CD4-positive, alpha-beta T cell treated with Interleukin-1 beta for 1 hour (primary cell): ENCODE measurements at regions not wholly inside any gene's neighbourhood (a gene's known extent, or its start where the extent isn't known, plus 50 kb on each side); places are given as distances from the start of the nearest gene placed in this dataset.

ENCODE experiments used
- DNase-seq, 2 donors: peaks; one replicate each; pipeline ENCODE4 v3.0.0-alpha.2; 2020 to 2022

DNA sequence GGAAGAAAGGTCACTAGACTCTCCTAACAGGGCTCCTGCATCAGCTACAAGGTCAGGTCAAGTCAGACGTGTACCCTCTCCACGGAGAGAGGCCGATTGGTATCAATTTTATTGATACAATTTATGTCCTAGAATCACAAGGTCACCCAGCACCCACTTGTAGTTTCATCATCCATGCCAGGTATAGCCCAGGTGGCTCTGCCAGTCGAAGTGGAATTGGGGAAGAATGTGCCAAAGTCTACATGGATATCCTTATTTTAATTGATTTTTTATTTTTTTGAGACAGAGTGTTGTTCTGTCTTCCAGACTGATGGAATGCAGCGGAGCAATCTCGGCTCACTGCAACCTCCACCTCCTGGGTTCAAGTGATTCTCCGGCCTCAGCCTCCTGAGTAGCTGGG, 334.1 kb downstream of the SHANK2 start:
- DNase-seq, result no peak

DNA sequence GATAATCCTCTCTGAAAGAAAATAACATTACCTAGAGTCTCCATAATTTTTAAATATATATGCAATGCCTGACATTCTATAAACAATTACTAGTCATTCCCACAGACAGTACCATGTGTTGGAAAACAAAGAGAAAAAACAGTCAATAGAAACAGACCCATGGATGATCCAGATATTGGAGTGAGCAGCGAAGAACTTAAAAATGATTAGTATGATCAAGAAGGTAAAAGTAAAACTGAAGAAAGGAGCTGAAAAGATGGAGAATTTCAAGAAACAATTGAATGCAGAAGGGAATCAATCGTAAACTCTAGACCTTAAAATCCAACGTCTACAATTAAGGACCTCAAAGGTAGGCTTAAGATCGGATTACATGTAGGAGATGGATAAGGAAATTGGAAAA, 330.6 kb downstream of the SHANK2 start:
- no peak for DNase-seq

DNA sequence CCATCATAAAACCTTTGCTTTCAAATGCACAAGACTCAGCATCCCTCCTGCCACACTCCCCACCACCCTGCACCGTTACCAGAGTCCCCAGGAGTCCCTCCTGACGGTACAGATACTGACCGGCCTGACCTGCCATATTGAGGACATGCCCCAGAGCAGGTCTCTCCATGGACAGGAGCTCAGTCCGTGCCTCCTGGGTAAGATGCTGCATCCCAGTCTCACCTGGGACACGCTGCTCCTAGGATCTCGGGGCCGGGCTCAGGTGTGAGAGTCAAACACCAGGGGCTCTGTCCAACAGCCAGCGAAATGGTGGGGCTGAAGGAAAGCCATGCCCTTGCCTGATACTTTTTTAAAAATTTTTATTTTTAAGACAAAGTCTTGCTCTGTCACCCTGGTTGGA, 328.3 kb downstream of the SHANK2 start:
- no peak for DNase-seq

DNA sequence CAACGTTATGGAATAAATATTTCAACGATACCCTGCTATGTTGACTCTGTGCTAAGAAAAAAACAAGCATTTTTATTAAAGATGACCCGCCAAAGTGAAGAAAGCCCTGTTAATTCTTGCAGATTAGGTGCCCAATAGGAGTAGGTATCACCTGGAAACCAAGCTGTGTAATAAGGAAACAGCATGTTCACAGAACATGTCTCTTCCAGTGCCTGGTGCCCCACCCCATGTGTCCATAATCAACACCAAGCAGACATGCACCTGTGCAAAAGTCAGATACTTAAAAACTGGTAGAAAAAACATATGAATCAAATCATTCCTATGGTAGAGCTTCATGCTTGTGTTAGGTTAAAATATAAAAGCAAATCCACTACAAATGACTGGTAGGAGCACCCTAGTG, 327.1 kb downstream of the SHANK2 start:
- no peak for DNase-seq

DNA sequence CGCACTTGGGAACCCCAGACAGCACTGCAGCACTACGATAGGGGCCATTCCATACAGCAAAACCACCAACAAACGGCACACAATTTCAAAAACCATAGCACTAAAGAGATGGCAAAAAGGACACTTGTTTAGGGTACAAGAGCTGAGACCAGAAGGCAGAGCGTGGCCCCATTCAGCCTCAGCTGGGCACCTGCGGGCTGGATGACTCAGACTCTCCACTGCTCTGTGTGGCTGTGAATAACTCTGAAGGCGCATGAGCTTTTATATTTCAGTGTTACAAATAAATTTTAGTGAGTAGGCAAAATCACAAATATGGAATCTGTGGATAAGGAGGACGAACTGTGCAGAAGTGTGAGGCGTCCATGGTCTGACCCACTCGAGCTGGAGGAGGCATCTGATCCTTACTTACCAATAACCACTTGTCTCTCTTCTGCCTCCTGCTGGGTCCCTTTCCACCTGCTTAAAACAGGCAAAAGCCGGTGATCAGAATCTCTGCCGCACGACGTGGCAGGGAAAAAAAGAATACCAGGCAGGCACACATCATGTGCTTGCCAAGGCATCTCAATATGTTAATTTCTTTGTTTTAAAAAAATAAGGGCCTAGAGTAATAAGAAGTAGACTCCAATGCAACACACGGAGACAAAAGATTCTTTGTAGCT, 325.7 kb downstream of the SHANK2 start:
- no peak for DNase-seq

DNA sequence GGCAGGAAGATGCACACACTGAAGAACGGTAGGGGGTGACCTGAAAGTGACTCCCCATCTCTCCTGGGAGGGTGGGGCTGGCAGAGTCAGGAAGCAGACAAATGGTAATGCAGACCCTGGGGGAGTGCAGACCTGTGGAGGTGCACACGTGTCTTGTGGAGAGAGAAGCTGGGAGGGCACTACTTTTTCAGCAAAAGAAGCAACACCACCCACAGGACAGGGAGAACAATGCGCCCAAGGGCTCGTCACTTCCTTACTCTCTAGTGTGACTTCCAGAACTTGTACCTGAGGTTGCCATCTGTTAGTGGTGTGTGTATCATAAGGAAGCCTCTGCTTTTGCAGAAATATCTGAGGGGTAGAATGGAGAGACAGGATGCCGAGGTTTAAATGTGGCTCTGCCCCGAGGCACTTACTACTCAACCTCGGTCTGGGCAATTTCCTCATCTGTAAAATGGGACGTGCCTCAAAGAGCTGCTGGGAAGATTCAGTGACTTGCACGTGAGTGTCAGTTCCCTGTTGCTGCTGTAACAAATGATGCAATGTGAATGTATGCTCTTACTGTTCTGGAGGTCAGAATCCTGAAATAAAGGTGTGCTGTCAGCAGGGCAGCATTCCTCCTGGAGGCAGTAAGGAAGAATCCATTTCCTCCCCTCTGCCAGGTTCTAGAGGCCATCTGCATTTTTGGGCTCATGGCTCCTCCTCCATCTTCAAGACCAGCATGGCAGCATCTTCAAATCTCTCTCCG, 323.4 kb downstream of the SHANK2 start:
- no peak for DNase-seq

DNA sequence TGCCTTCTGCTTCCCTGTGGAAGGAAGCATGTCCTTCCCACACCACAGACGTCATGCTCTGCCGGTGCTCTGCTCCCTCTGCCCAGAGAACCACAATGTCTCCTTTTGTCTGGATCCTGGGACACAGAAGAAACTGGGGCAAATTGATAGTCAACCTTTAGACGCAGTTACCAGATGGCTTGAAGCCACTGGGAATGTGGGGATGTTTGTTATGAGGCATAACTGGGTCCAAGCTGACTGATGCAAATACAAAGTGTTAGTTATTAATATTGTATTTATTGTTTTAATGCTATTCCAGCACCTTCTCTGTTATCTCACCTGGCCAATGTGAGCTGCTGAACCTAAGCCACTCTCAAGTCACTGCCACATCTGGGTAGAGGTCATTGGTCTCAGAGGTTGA, 322.2 kb downstream of the SHANK2 start:
- no peak for DNase-seq

DNA sequence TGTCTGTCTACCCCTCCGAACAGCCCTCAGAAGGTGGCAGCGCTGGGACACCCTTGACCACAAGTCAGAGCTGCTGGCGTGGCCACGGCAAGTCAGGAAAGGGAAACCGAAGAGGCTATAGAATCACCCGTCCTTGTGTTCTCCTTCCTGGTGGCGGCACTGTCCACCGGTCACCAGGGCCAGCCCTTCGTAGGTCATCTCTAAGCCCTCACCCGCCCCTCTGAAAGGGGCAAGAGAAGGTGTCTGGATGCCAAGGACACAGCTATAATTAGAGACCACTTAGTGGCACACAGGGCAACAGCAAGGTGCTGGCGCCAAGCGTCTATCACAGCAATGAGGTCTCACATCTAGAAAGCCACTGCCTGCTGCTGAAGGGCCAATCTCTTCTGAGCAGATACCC, 320.9 kb downstream of the SHANK2 start:
- no peak for DNase-seq

DNA sequence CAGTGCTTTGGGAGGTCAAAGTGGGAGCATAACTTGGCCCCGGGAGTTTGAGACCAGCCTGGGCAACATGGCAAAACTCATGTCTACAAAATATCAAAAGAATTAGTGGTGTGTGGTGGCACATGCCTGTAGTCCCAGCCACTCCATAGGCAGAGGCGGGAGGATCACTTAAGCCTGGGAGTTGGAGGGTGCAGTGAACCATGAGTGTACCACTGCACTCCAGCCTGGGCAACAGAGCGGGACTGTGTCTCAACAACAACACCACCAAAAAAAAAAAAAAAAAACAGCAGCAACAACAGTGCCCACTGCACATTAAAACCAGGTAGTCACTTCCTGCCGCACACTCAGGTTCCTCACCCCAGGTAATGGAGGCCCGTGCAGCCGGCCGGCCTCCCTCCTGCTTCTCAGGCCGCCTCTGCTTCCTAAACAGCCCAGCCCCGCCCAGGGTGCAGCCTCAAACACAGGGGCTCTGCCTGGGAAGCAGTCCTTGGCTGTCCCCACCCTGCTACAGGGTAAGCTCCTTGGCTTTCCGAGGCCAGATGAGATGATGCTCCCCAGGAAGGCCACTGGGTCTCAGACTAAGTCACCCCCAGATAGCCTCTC, 318.3 kb downstream of the SHANK2 start:
- DNase-seq, result no peak

DNA sequence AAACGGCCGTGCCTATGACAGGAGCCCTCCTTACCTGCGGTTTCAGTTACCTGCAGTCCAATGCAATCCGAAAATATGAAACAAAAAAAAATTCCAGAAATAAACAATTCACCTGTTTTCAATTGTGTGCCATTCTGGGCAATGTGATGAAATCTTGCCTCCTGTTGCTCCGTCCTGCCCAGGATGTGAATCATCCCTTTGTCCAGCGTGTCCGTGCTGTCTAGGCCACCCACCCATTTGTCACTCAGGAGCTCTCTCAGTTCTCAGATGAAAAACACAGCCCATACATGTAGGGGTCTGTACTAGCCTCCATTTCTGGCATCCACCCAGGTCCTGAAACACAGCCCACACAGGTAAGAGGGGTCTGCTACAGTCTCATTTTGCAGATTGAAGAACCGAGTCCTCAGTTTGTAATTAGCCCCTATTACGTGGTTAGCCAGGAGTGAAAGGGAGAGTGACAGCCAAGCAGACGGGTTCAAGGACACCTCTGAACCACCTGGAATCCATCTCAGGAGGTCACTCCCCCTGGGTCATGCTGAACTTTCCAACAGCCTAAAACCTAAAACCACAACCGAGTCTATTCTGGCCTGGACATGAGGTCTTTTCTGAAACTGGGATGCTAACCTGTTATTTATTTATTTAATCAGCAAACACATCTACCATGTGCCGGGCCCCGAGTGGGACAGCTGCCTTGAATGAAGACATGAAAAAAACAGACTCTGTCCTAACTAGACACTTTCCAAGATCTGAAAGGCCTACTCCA, 317.2 kb downstream of the SHANK2 start:
- DNase-seq, result no peak

DNA sequence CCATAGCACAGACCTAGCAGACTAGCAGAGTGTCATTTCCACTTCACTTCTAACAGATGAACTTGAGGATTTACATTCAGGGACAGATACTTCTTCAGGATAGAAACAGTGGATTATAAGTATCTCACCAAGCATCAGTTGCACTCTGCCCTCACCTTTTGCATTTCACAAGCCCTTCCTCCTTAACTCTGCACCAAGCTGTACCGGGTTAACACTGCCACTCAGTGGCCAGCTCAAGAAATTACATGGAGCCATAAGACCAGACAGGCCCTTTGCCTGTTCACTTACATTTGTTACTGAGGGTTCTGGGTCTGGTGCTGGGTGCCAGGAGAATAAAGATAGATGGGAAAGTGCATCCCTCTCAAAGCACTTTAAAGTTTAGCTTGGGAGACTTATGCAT, 309.8 kb downstream of the SHANK2 start:
- DNase-seq, result no peak

DNA sequence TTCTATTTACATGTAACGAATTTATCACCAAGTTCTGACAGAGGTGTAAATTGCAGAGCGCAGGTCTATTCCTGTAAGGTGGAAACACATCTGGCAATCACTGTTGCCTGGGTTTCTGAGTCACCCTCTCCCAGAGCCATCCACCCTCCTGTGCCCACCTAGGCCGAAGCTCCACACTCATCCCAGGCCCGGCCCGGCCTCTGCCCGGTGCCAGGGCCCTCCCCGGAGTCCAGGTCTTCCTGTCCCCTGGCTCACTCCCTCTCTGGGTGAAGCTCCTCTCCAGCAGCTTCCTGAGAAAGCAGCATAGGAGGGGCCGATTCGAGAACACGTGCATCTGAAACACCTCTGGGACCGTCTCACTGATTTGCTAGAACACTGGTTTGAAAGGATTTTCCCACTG, 308.2 kb downstream of the SHANK2 start:
- DNase-seq, result no peak

DNA sequence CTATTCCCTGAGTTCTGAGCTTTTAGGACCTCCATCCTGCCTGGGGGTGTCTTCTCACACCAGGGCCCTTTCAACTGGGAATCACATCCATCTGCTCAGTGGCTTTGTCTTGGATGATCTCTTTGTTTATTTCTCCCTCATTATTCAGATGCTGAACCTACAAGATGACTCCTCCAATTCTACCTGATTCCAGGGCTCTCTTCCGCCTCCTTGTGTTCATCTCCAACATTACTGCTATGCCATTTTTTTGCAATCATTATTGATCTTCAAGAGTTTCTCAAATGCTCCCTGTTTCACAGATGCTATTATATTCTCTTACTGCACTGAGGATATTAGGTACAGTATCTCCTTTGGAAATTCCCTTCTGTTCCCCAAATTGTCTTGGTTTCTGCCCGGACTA, 307.7 kb downstream of the SHANK2 start:
- DNase-seq, result no peak

DNA sequence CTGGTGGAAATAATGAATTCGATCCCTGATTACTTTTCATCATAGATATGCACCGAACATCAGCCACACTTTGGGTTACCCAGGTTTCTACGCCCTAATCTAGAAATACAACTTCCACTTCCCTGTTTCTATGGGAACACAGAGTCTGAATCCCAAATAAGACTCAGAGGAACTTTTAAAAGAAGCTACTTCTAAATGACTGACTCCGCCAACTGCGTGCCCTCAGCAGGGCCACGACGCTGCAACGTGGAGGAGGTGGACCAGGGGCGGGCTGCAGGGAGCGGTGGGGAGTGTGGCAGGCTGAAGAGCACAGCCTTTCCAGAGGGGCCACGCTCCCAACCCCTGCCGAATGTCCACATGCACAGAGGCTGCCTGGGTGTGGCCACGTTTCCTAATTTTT, 304.0 kb downstream of the SHANK2 start:
- no peak for DNase-seq

DNA sequence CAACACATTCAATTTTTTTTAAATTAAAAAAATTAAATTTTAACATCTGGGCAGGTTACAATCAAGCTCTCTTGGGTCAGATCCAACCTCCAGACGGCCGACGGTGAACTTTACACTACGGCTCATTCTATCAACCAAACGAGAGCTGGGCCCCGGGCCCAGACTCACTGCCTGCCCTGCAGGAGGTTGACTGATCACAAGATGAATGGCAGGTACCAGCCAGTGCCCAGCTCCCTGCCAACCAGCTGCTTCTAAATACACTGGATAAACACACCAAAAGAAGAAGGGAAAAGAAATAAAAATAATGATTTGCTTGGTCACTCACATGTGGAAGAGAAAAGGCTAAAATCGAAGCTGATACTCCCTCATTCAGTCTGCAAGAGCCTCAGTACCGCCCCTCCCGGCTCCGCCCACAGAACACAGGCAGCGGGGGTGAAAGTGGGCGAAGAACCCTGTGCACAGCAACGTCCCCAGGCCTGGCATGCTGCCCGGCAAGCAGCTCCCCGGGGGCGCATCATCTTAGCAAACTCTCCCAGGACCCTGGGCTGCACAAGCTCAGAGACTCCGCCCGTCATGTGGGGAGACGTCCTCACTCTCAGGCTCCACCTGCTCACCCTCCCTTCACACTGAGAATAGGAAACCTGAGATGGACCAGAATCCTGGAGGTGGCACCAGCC, 303.4 kb downstream of the SHANK2 start:
- no peak for DNase-seq

DNA sequence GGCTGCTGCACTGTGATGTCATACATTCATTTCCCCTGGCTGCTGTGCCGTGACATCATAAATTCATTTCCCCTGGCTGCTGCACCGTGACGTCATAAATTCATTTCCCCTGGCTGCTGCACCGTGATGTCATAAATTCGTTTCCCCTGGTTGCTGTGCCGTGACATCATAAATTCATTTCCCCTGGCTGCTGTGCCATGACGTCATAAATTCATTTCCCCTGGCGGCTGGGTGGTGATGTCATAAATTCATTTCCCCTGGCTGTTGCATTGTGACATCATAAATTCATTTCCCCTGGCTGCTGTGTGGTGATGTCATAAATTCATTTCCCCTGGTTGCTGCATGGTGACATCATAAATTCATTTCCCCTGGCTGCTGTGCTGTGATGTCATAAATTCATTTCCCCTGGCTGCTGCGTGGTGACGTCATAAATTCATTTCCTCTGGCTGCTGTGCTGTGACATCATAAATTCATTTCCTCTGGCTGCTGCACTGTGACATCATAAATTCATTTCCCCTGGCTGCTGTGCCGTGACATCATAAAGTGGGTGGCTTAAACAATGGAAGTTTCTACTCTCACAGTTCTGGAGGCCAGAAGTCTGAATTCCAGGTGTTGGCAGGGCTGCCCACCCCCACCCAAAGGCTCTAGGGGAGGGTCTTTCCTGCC, 301.1 kb downstream of the SHANK2 start:
- DNase-seq, result no peak

DNA sequence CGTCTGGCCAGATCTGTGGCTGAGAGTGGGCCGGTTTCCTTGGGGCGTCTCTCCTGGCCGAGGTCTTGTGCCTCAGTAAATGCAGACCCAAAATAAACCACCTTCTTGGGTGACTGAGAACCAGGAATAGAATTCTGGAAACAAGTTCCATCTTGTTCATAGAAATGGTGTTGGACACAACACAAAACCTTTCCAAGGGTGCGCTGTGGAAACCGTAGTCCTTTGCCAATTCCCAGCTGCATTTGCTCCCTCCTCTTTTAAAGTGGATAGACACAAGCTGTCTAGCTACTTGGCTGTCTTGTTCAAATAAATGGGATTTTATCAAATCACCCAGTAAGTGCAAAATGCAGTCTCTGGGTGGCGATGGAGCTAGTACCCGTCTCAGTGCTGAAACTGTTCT, 300.2 kb downstream of the SHANK2 start:
- no peak for DNase-seq

DNA sequence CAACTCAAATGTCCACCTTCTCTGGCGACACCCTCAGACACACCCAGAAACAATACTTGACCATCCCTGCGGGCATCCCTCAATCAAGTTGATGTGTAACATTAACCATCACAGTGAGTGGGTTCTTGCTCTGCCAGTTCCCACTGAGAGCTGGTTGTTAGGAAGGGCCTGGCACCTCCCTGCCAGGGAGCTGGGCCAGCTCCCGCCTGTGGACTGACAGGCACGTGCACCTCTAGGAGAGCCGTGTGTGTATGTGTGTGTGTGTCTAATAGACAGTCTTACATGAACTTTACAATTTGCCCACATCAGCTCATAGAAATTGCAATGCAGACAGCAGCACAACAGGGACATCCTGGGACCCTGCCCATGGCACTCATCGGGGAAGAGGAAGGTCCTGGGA, 298.7 kb downstream of the SHANK2 start:
- no peak for DNase-seq

DNA sequence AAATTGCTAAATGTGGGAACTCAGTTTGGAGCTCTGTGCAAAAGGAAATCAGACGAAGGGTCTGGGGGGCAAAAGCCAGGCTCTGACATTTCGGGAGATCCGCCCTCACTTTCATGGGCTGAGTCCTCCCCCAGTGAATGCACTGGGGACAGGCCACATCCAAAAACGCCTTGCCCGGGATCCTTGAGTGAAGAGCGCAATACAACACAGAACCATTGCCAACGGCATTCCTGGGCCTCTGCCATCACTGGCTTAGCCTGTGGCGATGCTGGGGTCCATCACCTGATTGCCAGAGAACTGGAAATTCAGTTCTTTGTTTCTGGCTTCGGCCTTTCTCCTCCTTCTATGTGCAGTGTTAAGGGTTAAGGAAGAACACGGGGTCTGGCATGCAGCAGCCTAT, 297.9 kb downstream of the SHANK2 start:
- DNase-seq, result no peak
